PC-3 (cell line): ENCODE measurements at regions not wholly inside any gene's neighbourhood (a gene's known extent, or its start where the extent isn't known, plus 50 kb on each side); places are given as distances from the start of the nearest gene placed in this dataset.

Experiments used
- ATAC-seq: fragments of 200-7000 bp; cut with Tn5 transposase; 2 replicates; pipeline ENCODE4 v1.9.1; 2020; ENCODE audit warnings: mild to moderate bottlenecking, moderate library complexity
- BruUV-seq: library from RNA; stranded (reverse); fragments of 400-500 nt; replicated peaks from 2 replicates; lab custom pipeline; 2021; lab: Mats Ljungman, UMichigan
- CTCF ChIA-PET: fragments of 300-600 bp; sonication (Branson Sonifier 250); formaldehyde crosslinking; loops from one replicate; lab custom pipeline; 2022; ENCODE audit warnings: antibody characterized with exemption; lab: Charles Lee
- POLR2A ChIA-PET: fragments of 300-600 bp; sonication (Branson Sonifier 250); formaldehyde crosslinking; loops from one replicate; lab custom pipeline; 2022; ENCODE audit warnings: antibody characterized with exemption; ENCODE audit not compliant: unreplicated experiment; lab: Charles Lee
- DNase-seq: peaks from one replicate; pipeline ENCODE4 v3.0.0-alpha.2; 2015
- H2AFZ ChIP-seq: fragments of 300-600 bp; sonication (generic); 2 replicates; pipeline ENCODE4 v1.6.0; 2016; ENCODE audit warnings: antibody characterized with exemption, low read length
- H3F3A ChIP-seq: fragments of 300-600 bp; sonication (generic); one replicate; pipeline ENCODE4 v1.6.0; 2017; ENCODE audit warnings: antibody characterized with exemption, low read length, control low read depth, mild to moderate bottlenecking; ENCODE audit not compliant: unreplicated experiment
- H3K27ac ChIP-seq: fragments of 300-600 bp; sonication (generic); 2 replicates; pipeline ENCODE4 v1.5.1; 2016; ENCODE audit warnings: mild to moderate bottlenecking, low read length
- H3K27me3 ChIP-seq: fragments of 300-600 bp; sonication (generic); 2 replicates; pipeline ENCODE4 v1.6.1; 2016; ENCODE audit warnings: low read length, mixed read lengths
- H3K36me3 ChIP-seq: fragments of 300-600 bp; sonication (generic); 2 replicates; pipeline ENCODE4 v1.6.1; 2016; ENCODE audit warnings: low read depth, mixed run types, low read length, mixed read lengths
- H3K4me1 ChIP-seq: fragments of 300-600 bp; sonication (generic); 2 replicates; pipeline ENCODE4 v1.5.1; 2016; ENCODE audit warnings: low read length; ENCODE audit not compliant: insufficient read depth
- H3K4me2 ChIP-seq: fragments of 300-600 bp; sonication (generic); 2 replicates; pipeline ENCODE4 v1.6.0; 2016; ENCODE audit warnings: low read length
- H3K4me3 ChIP-seq: fragments of 300-600 bp; sonication (generic); 2 replicates; pipeline ENCODE4 v1.5.1; 2016; ENCODE audit warnings: mild to moderate bottlenecking, low read length, mixed read lengths
- H3K79me2 ChIP-seq: fragments of 300-600 bp; sonication (generic); 2 replicates; pipeline ENCODE4 v1.6.1; 2017; ENCODE audit warnings: low read length, mixed read lengths
- H3K9ac ChIP-seq: fragments of 300-600 bp; sonication (generic); 2 replicates; pipeline ENCODE4 v1.6.0; 2016; ENCODE audit warnings: mild to moderate bottlenecking, low read length
- H3K9me2 ChIP-seq: fragments of 300-600 bp; sonication (generic); replicated peaks from 2 replicates; pipeline ENCODE4 v1.6.1; 2016; ENCODE audit warnings: mixed run types, low read length, mixed read lengths
- H3K9me3 ChIP-seq: fragments of 300-600 bp; sonication (generic); 2 replicates; pipeline ENCODE4 v1.6.1; 2016; ENCODE audit warnings: low read length, mixed read lengths
- H4K20me1 ChIP-seq: fragments of 300-600 bp; sonication (generic); 2 replicates; pipeline ENCODE4 v1.6.1; 2016; ENCODE audit warnings: low read length, mixed read lengths
- CTCF ChIP-seq: fragments of 300-600 bp; sonication (generic); conservative IDR thresholded peaks from 2 replicates; pipeline ENCODE4 v1.5.1; 2017; ENCODE audit warnings: antibody characterized with exemption, low read depth, mild to moderate bottlenecking, low read length
- EZH2 ChIP-seq: fragments of 300-600 bp; sonication (generic); IDR thresholded peaks from one replicate; pipeline ENCODE4 v1.6.1; 2017; ENCODE audit warnings: antibody characterized with exemption, mild to moderate bottlenecking, low read length; ENCODE audit not compliant: unreplicated experiment
- EZH2phosphoT487 ChIP-seq: fragments of 300-600 bp; sonication (generic); IDR thresholded peaks from 2 replicates; pipeline ENCODE4 v1.6.1; 2018; ENCODE audit warnings: mild to moderate bottlenecking, antibody characterized with exemption, low read length, borderline replicate concordance
- intact Hi-C: fragments of 100-400 bp; cut with micrococcal nuclease; formaldehyde crosslinking; loops from 2 replicates; pipeline ENCODE4 v1.9.0; 2023

DNA sequence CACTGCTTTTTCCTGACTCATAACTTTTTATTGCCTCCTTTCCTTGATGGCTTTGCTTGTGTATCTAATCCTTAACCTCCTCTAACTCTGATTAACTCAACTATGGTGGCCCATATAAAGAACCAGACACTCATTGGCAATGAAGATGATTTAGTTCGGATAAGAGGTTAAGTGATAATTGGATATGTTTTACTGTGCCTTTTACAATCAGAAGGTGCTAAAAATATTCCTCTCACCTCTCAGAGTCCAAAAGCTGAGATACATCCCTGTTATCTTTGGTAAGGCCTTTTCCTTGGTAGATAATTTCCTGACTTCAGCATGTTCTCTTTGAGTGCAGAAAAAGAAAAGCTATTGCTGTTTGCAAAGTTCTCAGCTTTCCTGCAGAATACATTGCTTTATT is 367.7 kb downstream of the SLC16A7 start:
- Histone ChIP-seq H3K9ac (no peak overlapping the region), H3K4me1 (no peaks in the 10 kb centered on the region), H3K79me2 (no peaks in the 10 kb centered on the region), H3K4me3 (no peak overlapping the region), H3K27me3 (no peaks in the 10 kb centered on the region), H3K36me3 (no peaks in the 10 kb centered on the region), H3K4me2 (no peak overlapping the region), H4K20me1 (no peaks in the 10 kb centered on the region), H2AFZ (no peak overlapping the region), H3K27ac (no peak overlapping the region), H3K9me2 (no peaks in the 10 kb centered on the region), H3F3A (no peaks in the 10 kb centered on the region), H3K9me3 (no peaks in the 10 kb centered on the region)
- CTCF ChIA-PET = no interaction called here
- ATAC-seq (no peak), DNase-seq (no peak)
- TF ChIP-seq EZH2phosphoT487 = no peak
- TF ChIP-seq EZH2 = no peak
- no peak for TF ChIP-seq CTCF
- BruUV-seq = no TSS peak
- intact Hi-C loops = no loop called here
- POLR2A ChIA-PET = no interaction called here

GRCh38 chr12:59972905-59973304 is 377.1 kb downstream of the SLC16A7 start:
- Histone ChIP-seq H3K27ac (peak overlapping the region; percentile 84), H3K36me3 (no peaks in the 10 kb centered on the region), H3K4me3 (peak overlapping the region; percentile 37), H3K9me3 (no peaks in the 10 kb centered on the region), H3K4me1 (peaks cover 49% of the 10 kb centered on the region), H3K79me2 (no peaks in the 10 kb centered on the region), H3K27me3 (no peaks in the 10 kb centered on the region), H4K20me1 (no peaks in the 10 kb centered on the region), H3K9me2 (no peaks in the 10 kb centered on the region), H3K4me2 (peak overlapping the region; percentile 76), H2AFZ (peak overlapping the region; percentile 64), H3F3A (peaks cover 6% of the 10 kb centered on the region), H3K9ac (peak overlapping the region; percentile 33; the same call in 1 of the 2 replicates)
- TF ChIP-seq EZH2phosphoT487 = no peak
- TF ChIP-seq EZH2 = no peak
- no peak for TF ChIP-seq CTCF
- no TSS peak for BruUV-seq
- intact Hi-C loops = loop anchor here (1.0 to 5.0 kb wide), 6 partner anchors 46 to 376 kb away; no protein-coding TSS in a partner anchor
- ChIA-PET CTCF (no interaction called here), POLR2A (no interaction called here)
- ATAC-seq = peak; percentile 81
- DNase-seq = peak; percentile 91

DNA sequence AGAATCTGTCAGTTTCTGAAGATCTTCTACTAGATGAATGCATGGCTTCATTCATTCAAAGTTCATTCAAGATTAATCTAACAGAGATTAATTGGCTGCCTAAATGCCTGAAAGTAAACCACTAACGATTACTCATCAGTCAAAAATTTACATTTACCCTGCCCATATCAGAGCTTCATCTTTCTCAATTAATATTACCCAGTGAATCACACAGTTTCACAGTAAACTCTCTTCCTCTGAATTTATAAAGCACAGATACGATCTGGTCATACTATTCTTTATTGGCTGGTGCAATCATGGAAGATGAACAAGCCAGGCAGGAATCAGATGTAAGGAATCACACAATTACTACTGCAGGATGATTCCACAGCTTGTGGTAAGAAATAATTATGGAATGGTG is 377.7 kb downstream of the SLC16A7 start:
- H3K4me3 ChIP-seq = no peak overlapping the region
- no peaks in the 10 kb centered on the region for H4K20me1 ChIP-seq
- DNase-seq = peak; percentile 92
- peak overlapping the region; percentile 33; the same call in 1 of the 2 replicates for H3K9ac ChIP-seq
- intact Hi-C loops = loop anchor here (1.0 to 5.0 kb wide), 6 partner anchors 47 to 376 kb away; no protein-coding TSS in a partner anchor
- peaks cover 6% of the 10 kb centered on the region for H3F3A ChIP-seq
- ChIA-PET POLR2A (no interaction called here), CTCF (no interaction called here)
- H3K79me2 ChIP-seq = no peaks in the 10 kb centered on the region
- H2AFZ ChIP-seq = peak overlapping the region; percentile 14; the same call in 1 of the 2 replicates
- peak; percentile 84 for ATAC-seq
- peak overlapping the region; percentile 76 for H3K4me2 ChIP-seq
- no peaks in the 10 kb centered on the region for H3K36me3 ChIP-seq
- H3K9me2 ChIP-seq = no peaks in the 10 kb centered on the region
- TF ChIP-seq CTCF (no peak), EZH2phosphoT487 (no peak), EZH2 (no peak)
- peaks cover 53% of the 10 kb centered on the region for H3K4me1 ChIP-seq
- no peaks in the 10 kb centered on the region for H3K9me3 ChIP-seq
- no TSS peak for BruUV-seq
- no peaks in the 10 kb centered on the region for H3K27me3 ChIP-seq
- H3K27ac ChIP-seq = peak overlapping the region; percentile 84
